GM19455 (cell line): ENCODE measurements at regions not wholly inside any gene's neighbourhood (a gene's known extent, or its start where the extent isn't known, plus 50 kb on each side); places are given as distances from the start of the nearest gene placed in this dataset.
"Not testable (repeated sequence)": the region's sequence is repeated elsewhere in the genome, so short reads cannot be mapped to it uniquely, and the experiment has no call there.

ENCODE experiments used
- ATAC-seq: cut with Tn5 transposase; IDR thresholded peaks from one replicate; pipeline ENCODE4 v1.9.1; 2021; ENCODE audit not compliant: unreplicated experiment

- no peak for ATAC-seq
These were observed 402.5 kb downstream of the STK39 start for GRCh38 chr2:167844714-167845530.

GRCh38 chr2:167843657-167844056 is 403.7 kb downstream of the STK39 start:
- no peak for ATAC-seq

GRCh38 chr2:167843217-167843616 is 404.2 kb downstream of the STK39 start:
- ATAC-seq, result no peak

- ATAC-seq, result no peak
These were observed 405.3 kb downstream of the STK39 start for GRCh38 chr2:167842047-167842446.

- not testable (repeated sequence) for ATAC-seq
These were observed 412.1 kb downstream of the STK39 start for GRCh38 chr2:167835290-167835689.

GRCh38 chr2:167834707-167835106 is 412.7 kb downstream of the STK39 start:
- ATAC-seq, result no peak

GRCh38 chr2:167833294-167833693 is 414.1 kb downstream of the STK39 start:
- no peak for ATAC-seq

- ATAC-seq, result no peak
These were observed 414.5 kb downstream of the STK39 start for GRCh38 chr2:167832868-167833287.

GRCh38 chr2:167827352-167828097 is 419.9 kb downstream of the STK39 start:
- no peak for ATAC-seq

- no peak for ATAC-seq
These were observed 420.5 kb downstream of the STK39 start for GRCh38 chr2:167826906-167827305.

GRCh38 chr2:167825664-167826063 is 421.7 kb downstream of the STK39 start:
- ATAC-seq, result no peak

GRCh38 chr2:167822690-167823465 is 424.5 kb downstream of the STK39 start:
- ATAC-seq, result no peak

- no peak for ATAC-seq
These were observed 426.9 kb downstream of the STK39 start for GRCh38 chr2:167820488-167820887.

GRCh38 chr2:167818521-167818920 is 428.9 kb downstream of the STK39 start:
- no peak for ATAC-seq

- no peak for ATAC-seq
These were observed 429.5 kb downstream of the STK39 start for GRCh38 chr2:167817908-167818307.

- no peak for ATAC-seq
These were observed 430.0 kb downstream of the STK39 start for GRCh38 chr2:167817422-167817821.

- no peak for ATAC-seq
These were observed 430.5 kb downstream of the STK39 start for GRCh38 chr2:167816874-167817290.

- no peak for ATAC-seq
These were observed 432.3 kb downstream of the STK39 start for GRCh38 chr2:167814881-167815718.

- ATAC-seq, result not testable (repeated sequence)
These were observed 432.9 kb downstream of the STK39 start for GRCh38 chr2:167814482-167814880.

GRCh38 chr2:167809799-167810198 is 437.6 kb downstream of the STK39 start:
- ATAC-seq, result not testable (repeated sequence)
